Kidney capillary endothelial cell (primary cell): ENCODE measurements at regions not wholly inside any gene's neighbourhood (a gene's known extent, or its start where the extent isn't known, plus 50 kb on each side); places are given as distances from the start of the nearest gene placed in this dataset.
"Not testable (repeated sequence)": the region's sequence is repeated elsewhere in the genome, so short reads cannot be mapped to it uniquely, and the experiment has no call there.

Experiments
- DNase-seq: peaks from one replicate; pipeline ENCODE4 v3.0.0-alpha.2; 2018; ENCODE audit warnings: low spot score

- no peak for DNase-seq
Measured at GRCh38 chr2:155675920-155676319, 656.6 kb downstream of the NR4A2 start.

- no peak for DNase-seq
Measured at GRCh38 chr2:155665704-155666103, 666.8 kb downstream of the NR4A2 start.

- no peak for DNase-seq
Measured at GRCh38 chr2:155663265-155663664, 669.3 kb downstream of the NR4A2 start.

GRCh38 chr2:155662224-155662623 is 670.3 kb downstream of the NR4A2 start:
- DNase-seq, result no peak

GRCh38 chr2:155653176-155653575 is 679.3 kb downstream of the NR4A2 start:
- no peak for DNase-seq

- no peak for DNase-seq
Measured at GRCh38 chr2:155651851-155652250, 680.7 kb downstream of the NR4A2 start.

- DNase-seq, result no peak
Measured at GRCh38 chr2:155645791-155646190, 686.7 kb downstream of the NR4A2 start.

- DNase-seq, result no peak
Measured at GRCh38 chr2:155643056-155643775, 689.3 kb downstream of the NR4A2 start.

- no peak for DNase-seq
Measured at GRCh38 chr2:155633887-155634570, 698.5 kb downstream of the NR4A2 start.

GRCh38 chr2:155633060-155633839 is 699.3 kb downstream of the NR4A2 start:
- no peak for DNase-seq

GRCh38 chr2:155630760-155631159 is 701.8 kb downstream of the NR4A2 start:
- DNase-seq, result no peak

- DNase-seq, result no peak
Measured at GRCh38 chr2:155622443-155622842, 710.1 kb downstream of the NR4A2 start.

- DNase-seq, result no peak
Measured at GRCh38 chr2:155600914-155601760, 731.4 kb downstream of the NR4A2 start.

GRCh38 chr2:155600296-155600695 is 732.2 kb downstream of the NR4A2 start:
- no peak for DNase-seq

- DNase-seq, result no peak
Measured at GRCh38 chr2:155599834-155600233, 732.7 kb downstream of the NR4A2 start.

- no peak for DNase-seq
Measured at GRCh38 chr2:155583674-155584195, 748.8 kb downstream of the NR4A2 start.

GRCh38 chr2:155574941-155575340 is 757.6 kb downstream of the NR4A2 start:
- DNase-seq, result no peak

- DNase-seq, result no peak
Measured at GRCh38 chr2:155547571-155547970, 785.0 kb downstream of the NR4A2 start.

- no peak for DNase-seq
Measured at GRCh38 chr2:155546721-155547555, 785.6 kb downstream of the NR4A2 start.

GRCh38 chr2:155539028-155539427 is 793.5 kb downstream of the NR4A2 start:
- DNase-seq, result not testable (repeated sequence)

GRCh38 chr2:155528034-155528433 is 804.5 kb downstream of the NR4A2 start:
- DNase-seq, result no peak
